Nephron (organoid): ENCODE measurements at regions not wholly inside any gene's neighbourhood (a gene's known extent, or its start where the extent isn't known, plus 50 kb on each side); places are given as distances from the start of the nearest gene placed in this dataset.

Source experiments
- H3K27ac Mint-ChIP-seq, 3 experiments: 2 replicates each; pipeline ENCODE4 v1.8.0; 2020; ENCODE audit warnings: mixed read lengths in 3 of 3, mild to moderate bottlenecking in 2 of 3, moderate library complexity in 1 of 3
- H3K27me3 Mint-ChIP-seq: 2 replicates; pipeline ENCODE4 v1.8.0; 2021; ENCODE audit warnings: low read depth, mild to moderate bottlenecking, moderate library complexity, mixed read lengths
- H3K36me3 Mint-ChIP-seq: 2 replicates; pipeline ENCODE4 v1.8.0; 2020; ENCODE audit warnings: low read depth, mixed read lengths
- H3K4me1 Mint-ChIP-seq: 2 replicates; pipeline ENCODE4 v1.8.0; 2020; ENCODE audit warnings: mixed read lengths
- H3K4me3 Mint-ChIP-seq, 3 experiments: 2 replicates each; pipeline ENCODE4 v1.8.0; 2020; ENCODE audit warnings: mild to moderate bottlenecking in 3 of 3, mixed read lengths in 3 of 3, moderate library complexity in 2 of 3
- H3K9me3 Mint-ChIP-seq: 2 replicates; pipeline ENCODE4 v1.8.0; 2020; ENCODE audit warnings: mixed read lengths
- TF ChIP-seq, protein P1 (sequence below), 3 experiments: fragments of 200-600 bp; sonication (generic); IDR thresholded peaks; one replicate each; pipeline ENCODE4 v1.5.0; 2021; ENCODE audit warnings: antibody characterized with exemption in 3 of 3; ENCODE audit not compliant: unreplicated experiment in 3 of 3

DNA sequence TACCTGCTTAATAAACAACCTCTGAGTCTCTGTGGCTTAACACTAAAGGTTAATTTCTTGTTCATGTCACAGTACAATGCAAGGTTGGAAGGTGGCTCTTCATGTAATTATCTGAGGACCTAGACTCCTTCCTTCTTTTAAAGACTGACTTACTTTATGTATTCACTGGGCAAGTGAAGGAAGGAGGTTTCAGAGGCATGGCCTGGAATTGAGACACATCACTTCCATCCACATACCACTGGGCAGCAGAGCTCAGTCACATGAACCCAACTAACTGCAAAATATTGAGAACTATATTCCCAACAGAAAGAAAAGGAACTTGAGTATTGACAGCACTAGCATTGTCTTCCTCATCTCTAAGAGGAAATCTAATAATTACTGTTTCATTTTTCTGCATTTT, 57.5 kb upstream of the FN1 start:
- TF ChIP-seq, protein P1, sequence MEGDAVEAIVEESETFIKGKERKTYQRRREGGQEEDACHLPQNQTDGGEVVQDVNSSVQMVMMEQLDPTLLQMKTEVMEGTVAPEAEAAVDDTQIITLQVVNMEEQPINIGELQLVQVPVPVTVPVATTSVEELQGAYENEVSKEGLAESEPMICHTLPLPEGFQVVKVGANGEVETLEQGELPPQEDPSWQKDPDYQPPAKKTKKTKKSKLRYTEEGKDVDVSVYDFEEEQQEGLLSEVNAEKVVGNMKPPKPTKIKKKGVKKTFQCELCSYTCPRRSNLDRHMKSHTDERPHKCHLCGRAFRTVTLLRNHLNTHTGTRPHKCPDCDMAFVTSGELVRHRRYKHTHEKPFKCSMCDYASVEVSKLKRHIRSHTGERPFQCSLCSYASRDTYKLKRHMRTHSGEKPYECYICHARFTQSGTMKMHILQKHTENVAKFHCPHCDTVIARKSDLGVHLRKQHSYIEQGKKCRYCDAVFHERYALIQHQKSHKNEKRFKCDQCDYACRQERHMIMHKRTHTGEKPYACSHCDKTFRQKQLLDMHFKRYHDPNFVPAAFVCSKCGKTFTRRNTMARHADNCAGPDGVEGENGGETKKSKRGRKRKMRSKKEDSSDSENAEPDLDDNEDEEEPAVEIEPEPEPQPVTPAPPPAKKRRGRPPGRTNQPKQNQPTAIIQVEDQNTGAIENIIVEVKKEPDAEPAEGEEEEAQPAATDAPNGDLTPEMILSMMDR (IDR thresholded peaks at IDR 0.05; ENCODE audit: unreplicated experiment in 3 of 3), result no peak
- Mint-ChIP-seq H3K27ac (no peak overlapping the region), H3K4me1 (no peaks in the 10 kb centered on the region), H3K36me3 (no peaks in the 10 kb centered on the region), H3K9me3 (peaks cover under 1% of the 10 kb centered on the region), H3K27me3 (no peaks in the 10 kb centered on the region), H3K4me3 (no peak overlapping the region)

DNA sequence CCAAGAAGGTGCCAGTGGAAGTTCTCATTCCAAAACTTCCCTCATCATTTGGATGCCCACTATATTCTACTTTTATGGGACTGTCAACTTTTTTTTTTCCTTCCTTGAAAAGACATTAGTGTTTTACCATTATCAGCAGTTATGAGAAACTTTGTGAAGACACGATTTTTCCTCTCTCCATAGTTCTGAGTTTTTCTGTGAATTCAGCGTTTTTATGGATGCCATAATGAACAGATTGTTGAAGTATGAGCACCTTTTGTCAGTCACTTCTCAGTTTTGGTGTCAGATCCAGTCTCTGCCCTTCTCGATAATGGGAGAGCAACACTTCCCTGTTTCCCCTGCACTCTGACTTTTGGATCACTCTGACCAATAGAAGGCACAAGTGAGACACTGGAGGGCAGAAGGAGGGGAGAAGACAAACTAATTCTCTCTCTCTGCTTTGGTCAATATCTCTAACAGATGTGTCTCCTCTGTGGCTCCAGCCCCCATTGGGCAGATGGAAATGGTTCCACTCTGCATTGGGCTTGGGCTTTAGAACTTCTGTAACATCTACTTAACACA, 53.5 kb upstream of the FN1 start:
- Mint-ChIP-seq H3K9me3 (no peaks in the 10 kb centered on the region), H3K36me3 (no peaks in the 10 kb centered on the region), H3K4me3 (no peak overlapping the region), H3K27ac (no peak overlapping the region), H3K27me3 (no peaks in the 10 kb centered on the region), H3K4me1 (no peaks in the 10 kb centered on the region)
- TF ChIP-seq, protein P1 (IDR thresholded peaks at IDR 0.05; ENCODE audit: unreplicated experiment in 3 of 3), result no peak

DNA sequence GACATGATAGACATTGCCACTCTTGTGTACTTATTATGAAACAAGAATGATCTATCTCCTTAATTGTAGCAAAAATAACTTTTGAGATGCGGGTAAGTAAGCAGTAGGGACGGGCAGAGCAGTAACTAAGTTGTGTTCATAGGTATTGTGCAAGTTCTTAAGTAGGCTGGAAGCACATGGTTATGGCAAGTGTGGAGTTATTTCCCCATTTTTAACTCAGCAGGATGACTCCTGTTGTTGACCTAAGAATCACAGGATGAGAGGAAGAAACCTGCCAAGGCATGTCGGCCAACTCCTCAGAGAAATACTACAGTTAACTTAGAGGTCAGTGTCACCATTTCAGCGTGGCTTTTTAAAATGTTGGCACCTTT, 51.1 kb upstream of the FN1 start:
- Mint-ChIP-seq H3K27ac (no peak overlapping the region), H3K9me3 (no peaks in the 10 kb centered on the region), H3K36me3 (no peaks in the 10 kb centered on the region), H3K27me3 (no peaks in the 10 kb centered on the region), H3K4me1 (no peaks in the 10 kb centered on the region), H3K4me3 (no peak overlapping the region)
- TF ChIP-seq, protein P1 (IDR thresholded peaks at IDR 0.05; ENCODE audit: unreplicated experiment in 3 of 3), result no peak

DNA sequence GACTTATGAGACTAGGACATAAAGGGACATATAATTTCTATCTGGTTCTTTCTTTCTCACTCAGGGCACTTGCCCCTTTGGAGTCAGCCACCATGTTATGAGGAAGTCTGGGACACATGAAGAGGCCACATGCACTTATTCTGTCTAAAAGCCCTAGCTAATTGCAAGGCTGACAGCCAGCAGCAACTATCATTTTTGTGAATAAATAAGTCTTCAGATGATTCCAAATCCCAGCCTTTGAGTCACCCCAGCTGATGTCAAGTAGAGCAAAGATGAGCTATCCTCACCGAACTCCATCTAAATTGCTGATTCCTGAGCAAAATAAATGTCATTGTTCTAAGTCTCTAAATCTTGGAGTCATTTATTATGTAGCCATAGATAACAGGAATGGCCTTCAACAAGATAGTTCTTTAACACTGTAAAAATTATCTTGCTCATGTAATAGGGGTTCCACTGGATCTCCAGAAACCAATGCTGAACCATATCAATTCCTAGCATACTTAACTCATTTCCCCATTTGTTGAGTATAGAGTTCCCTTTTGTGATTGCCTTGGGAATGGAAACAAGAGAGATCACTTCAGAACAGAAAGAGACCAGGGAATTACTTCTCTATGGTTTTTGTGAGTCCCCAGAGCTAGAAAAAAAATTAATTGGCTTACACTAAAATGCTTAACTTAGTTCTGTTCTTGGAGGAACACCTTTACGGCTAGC, 50.6 kb upstream of the FN1 start:
- no peaks in the 10 kb centered on the region for H3K4me1 Mint-ChIP-seq
- no peak overlapping the region for H3K27ac Mint-ChIP-seq
- H3K9me3 Mint-ChIP-seq, result no peaks in the 10 kb centered on the region
- H3K36me3 Mint-ChIP-seq, result no peaks in the 10 kb centered on the region
- TF ChIP-seq, protein P1 (IDR thresholded peaks at IDR 0.05; ENCODE audit: unreplicated experiment in 3 of 3), result no peak
- H3K27me3 Mint-ChIP-seq, result no peaks in the 10 kb centered on the region
- no peak overlapping the region for H3K4me3 Mint-ChIP-seq
